HG03039 (cell line): ENCODE measurements at regions not wholly inside any gene's neighbourhood (a gene's known extent, or its start where the extent isn't known, plus 50 kb on each side); places are given as distances from the start of the nearest gene placed in this dataset.
"Not testable (repeated sequence)": the region's sequence is repeated elsewhere in the genome, so short reads cannot be mapped to it uniquely, and the experiment has no call there.

Experiments
- ATAC-seq: cut with Tn5 transposase; IDR thresholded peaks from one replicate; pipeline ENCODE4 v1.9.1; 2021; ENCODE audit warnings: mild to moderate bottlenecking, moderate library complexity; ENCODE audit not compliant: unreplicated experiment

GRCh38 chr20:1811621-1812498 lies 83.3 kb upstream of the SIRPA start:
- no peak for ATAC-seq

GRCh38 chr20:1810926-1811620 lies 84.1 kb upstream of the SIRPA start:
- ATAC-seq = no peak

- ATAC-seq = no peak
These were observed 84.7 kb upstream of the SIRPA start for GRCh38 chr20:1810572-1810925.

GRCh38 chr20:1809611-1810510 lies 85.3 kb upstream of the SIRPA start:
- no peak for ATAC-seq

GRCh38 chr20:1809131-1809572 lies 86.1 kb upstream of the SIRPA start:
- ATAC-seq = no peak

GRCh38 chr20:1808101-1808500 lies 87.1 kb upstream of the SIRPA start:
- ATAC-seq = no peak

- ATAC-seq = no peak
These were observed 87.8 kb upstream of the SIRPA start for GRCh38 chr20:1807394-1807793.

- no peak for ATAC-seq
These were observed 88.8 kb upstream of the SIRPA start for GRCh38 chr20:1806456-1806855.

GRCh38 chr20:1805816-1806215 lies 89.4 kb upstream of the SIRPA start:
- ATAC-seq = no peak

GRCh38 chr20:1805161-1805581 lies 90.0 kb upstream of the SIRPA start:
- no peak for ATAC-seq

GRCh38 chr20:1804554-1804956 lies 90.7 kb upstream of the SIRPA start:
- no peak for ATAC-seq

- ATAC-seq = no peak
These were observed 91.2 kb upstream of the SIRPA start for GRCh38 chr20:1803932-1804501.

- no peak for ATAC-seq
These were observed 91.9 kb upstream of the SIRPA start for GRCh38 chr20:1803061-1803931.

GRCh38 chr20:1802385-1803060 lies 92.7 kb upstream of the SIRPA start:
- no peak for ATAC-seq

GRCh38 chr20:1801929-1802306 lies 93.3 kb upstream of the SIRPA start:
- ATAC-seq = no peak

- ATAC-seq = no peak
These were observed 93.8 kb upstream of the SIRPA start for GRCh38 chr20:1801225-1801928.

- no peak for ATAC-seq
These were observed 94.4 kb upstream of the SIRPA start for GRCh38 chr20:1800777-1801176.

GRCh38 chr20:1800180-1800579 lies 95.0 kb upstream of the SIRPA start:
- no peak for ATAC-seq

GRCh38 chr20:1799746-1800145 lies 95.5 kb upstream of the SIRPA start:
- ATAC-seq = not testable (repeated sequence)
